ENCODE measurements at regions not wholly inside any gene's neighbourhood (a gene's known extent, or its start where the extent isn't known, plus 50 kb on each side); places are given as distances from the start of the nearest gene placed in this dataset. TPM values are rescaled to one million over a fixed set of nuclear protein-coding genes. Genes with fewer than 3 reads are reported as not detected.

DNA sequence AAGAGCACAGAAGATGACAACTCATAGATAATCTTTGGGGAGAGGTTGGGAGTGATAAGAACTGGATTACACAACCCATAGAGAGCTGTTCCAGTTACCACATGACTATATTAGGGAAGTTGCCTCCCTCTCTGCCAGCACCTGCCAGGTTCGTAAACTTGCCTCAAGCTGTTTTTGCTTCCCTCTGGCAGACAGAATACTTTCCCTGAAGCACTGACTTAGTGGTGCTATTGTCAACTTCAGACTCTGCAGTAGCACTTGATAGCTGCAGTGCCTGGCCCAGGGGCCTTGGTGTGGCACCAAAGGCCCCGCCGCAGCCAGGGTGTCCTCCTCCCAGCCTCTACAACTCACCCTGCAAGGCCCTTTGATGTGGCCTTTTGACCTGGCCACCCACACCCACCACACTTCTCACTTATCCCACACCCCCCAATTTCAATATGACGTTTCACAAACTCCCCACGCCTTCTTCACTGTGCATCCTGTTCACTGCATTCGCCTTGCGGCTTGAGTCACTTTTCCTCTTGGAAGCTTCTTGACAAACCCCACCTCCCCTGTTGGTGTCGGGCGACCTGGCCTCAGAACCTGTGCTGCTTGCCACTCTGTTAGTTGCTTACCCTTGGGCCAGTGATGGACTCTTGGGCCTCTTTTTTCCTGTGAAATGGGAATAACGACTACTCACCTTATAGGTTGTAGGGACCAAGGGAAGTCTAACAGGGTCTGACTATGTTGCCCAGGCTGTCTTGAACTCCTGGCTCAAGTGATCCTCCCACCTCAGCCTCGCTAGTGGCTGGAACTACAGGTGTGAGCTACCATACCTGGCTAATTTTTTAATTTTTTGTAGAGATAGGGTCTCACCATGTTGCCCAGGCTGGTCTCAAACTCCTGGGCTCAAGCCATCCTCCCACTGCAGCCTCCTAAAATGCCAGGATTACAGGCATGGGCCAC is 50.2 kb upstream of the PODXL start:
- WGBS, 2 experiments (ENCODE audit: extremely low coverage in 2 of 2, insufficient read length in 1 of 2): 90 to 100% methylated on average over 1 to 7 of the region's 11 CpGs
- no peak overlapping the region for H4K8ac ChIP-seq (ENCODE audit: low read depth in 2 of 2, low read length in 2 of 2)
- no peak overlapping the region for H3K27ac ChIP-seq (ENCODE audit: insufficient read depth, low read length)
- peaks cover 8% of the 10 kb centered on the region; the same call in 1 of the 2 replicates for H3K27me3 ChIP-seq (ENCODE audit: control insufficient read depth, insufficient read depth, low read length)
- H2AK9ac ChIP-seq (replicated peaks; ENCODE audit: low read depth, low read length, poor library complexity): no peak overlapping the region
- ChIA-PET POLR2A (ENCODE audit: unreplicated experiment) (no interaction called here), CTCF (no interaction called here)
- H4K20me1 ChIP-seq (ENCODE audit: insufficient read depth, low read length): no peaks in the 10 kb centered on the region
- H3K36me3 ChIP-seq (ENCODE audit: control insufficient read depth, insufficient read depth, low read length): no peaks in the 10 kb centered on the region
- H3K4me3 ChIP-seq (ENCODE audit: insufficient read depth, low read depth, low read length): no peak overlapping the region
- no peak overlapping the region for H4K5ac ChIP-seq (ENCODE audit: low read depth, low read length)
- H2BK5ac ChIP-seq (ENCODE audit: low read depth, low read length, poor library complexity, severe bottlenecking): no peak overlapping the region
- H2BK120ac ChIP-seq (ENCODE audit: low read depth, low read length): no peak overlapping the region
- H4K91ac ChIP-seq (ENCODE audit: insufficient read depth, low read depth, low read length): no peak overlapping the region
- peaks cover 12% of the 10 kb centered on the region; the same call in 1 of the 2 replicates for H3K9me1 ChIP-seq (ENCODE audit: insufficient read depth, low read length)
- no peak overlapping the region for H3K4ac ChIP-seq (ENCODE audit: low read depth, low read length)
- H3K4me2 ChIP-seq (ENCODE audit: low read depth, low read length): no peak overlapping the region
- no peak overlapping the region for H3K23ac ChIP-seq (ENCODE audit: low read depth, low read length)
- no peak overlapping the region for H3K56ac ChIP-seq (ENCODE audit: extremely low read depth, insufficient read depth, low read length)
- H3K14ac ChIP-seq (replicated peaks; ENCODE audit: low read depth, low read length): no peak overlapping the region
- no peak overlapping the region for H2BK15ac ChIP-seq (ENCODE audit: low read depth, low read length)
- no peak overlapping the region for H2BK20ac ChIP-seq (ENCODE audit: low read depth, low read length)
- H3K9me3 ChIP-seq (ENCODE audit: control insufficient read depth, insufficient read depth, low read length): no peaks in the 10 kb centered on the region
- no peak overlapping the region for H2AFZ ChIP-seq (replicated peaks; ENCODE audit: low read length, poor library complexity)
- no TSS peak for BruUV-seq (replicated peaks)
- ATAC-seq (ENCODE audit: low read depth): no peak
- H3K4me1 ChIP-seq (ENCODE audit: control insufficient read depth, insufficient read depth, low read length): peaks cover 1% of the 10 kb centered on the region; the same call in 1 of the 2 replicates
- DNase-seq: no peak
- in situ Hi-C loops (cut with MboI; ENCODE audit: low sequenced_read_pairs): no loop called here
- no peak overlapping the region for H3K18ac ChIP-seq (ENCODE audit: low read depth, low read length)
- H3K9ac ChIP-seq (ENCODE audit: low read depth, low read length): no peak overlapping the region
- TF ChIP-seq CEBPB (IDR thresholded peaks at IDR 0.05; ENCODE audit: low read depth, low read length) (peak; percentile 21; the same call in 1 of the 2 replicates), BHLHE40 (IDR thresholded peaks at IDR 0.05; ENCODE audit: low read depth, low read length) (no peak)
- no peak overlapping the region for H2AK5ac ChIP-seq (ENCODE audit: low read depth, low read length)
- intact Hi-C loops (cut with micrococcal nuclease): no loop called here
- dilution Hi-C loops (cut with HindIII; ENCODE audit: low sequenced_read_pairs, unreplicated experiment): no loop called here
- H3K79me1 ChIP-seq (ENCODE audit: low read depth in 1 of 2, low read length in 2 of 2): no peaks in the 10 kb centered on the region

Small RNA genes lying in the stretch of these regions (microRNA-seq; reads per million reads assigned to microRNA genes)
- not detected for gene AC009518.3 (ENCODE audit: insufficient read depth, insufficient read length)

Small RNA genes lying in the stretch of these regions (small RNA-seq; reads per million reads assigned to genes)
- gene AC009518.3: 0 reads per million in 5 experiments

Data from IMR-90 (cell line).